GM21528 (cell line): ENCODE measurements at regions not wholly inside any gene's neighbourhood (a gene's known extent, or its start where the extent isn't known, plus 50 kb on each side); places are given as distances from the start of the nearest gene placed in this dataset.

ENCODE experiments used
- ATAC-seq: cut with Tn5 transposase; IDR thresholded peaks from one replicate; pipeline ENCODE4 v1.9.1; 2021; ENCODE audit warnings: mild to moderate bottlenecking, moderate library complexity; ENCODE audit not compliant: unreplicated experiment, low FRiP score

GRCh38 chr13:30108216-30108912 is 199.0 kb downstream of the KATNAL1 start:
- no peak for ATAC-seq

- ATAC-seq, result no peak
Measured at GRCh38 chr13:30107521-30108136, 199.7 kb downstream of the KATNAL1 start.

GRCh38 chr13:30107121-30107520 is 200.2 kb downstream of the KATNAL1 start:
- ATAC-seq, result no peak

- no peak for ATAC-seq
Measured at GRCh38 chr13:30105381-30105780, 202.0 kb downstream of the KATNAL1 start.

- ATAC-seq, result no peak
Measured at GRCh38 chr13:30103161-30103840, 204.1 kb downstream of the KATNAL1 start.

- ATAC-seq, result no peak
Measured at GRCh38 chr13:30100226-30100625, 207.1 kb downstream of the KATNAL1 start.

- ATAC-seq, result no peak
Measured at GRCh38 chr13:30097701-30098100, 209.7 kb downstream of the KATNAL1 start.

- no peak for ATAC-seq
Measured at GRCh38 chr13:30097089-30097488, 210.3 kb downstream of the KATNAL1 start.

- ATAC-seq, result no peak
Measured at GRCh38 chr13:30094015-30094414, 213.3 kb downstream of the KATNAL1 start.

- no peak for ATAC-seq
Measured at GRCh38 chr13:30093236-30093635, 214.1 kb downstream of the KATNAL1 start.

GRCh38 chr13:30091691-30092090 is 215.7 kb downstream of the KATNAL1 start:
- no peak for ATAC-seq

GRCh38 chr13:30091035-30091434 is 216.3 kb downstream of the KATNAL1 start:
- no peak for ATAC-seq

GRCh38 chr13:30088312-30088855 is 219.0 kb downstream of the KATNAL1 start:
- ATAC-seq, result no peak

GRCh38 chr13:30085087-30085486 is 222.3 kb downstream of the KATNAL1 start:
- no peak for ATAC-seq

- ATAC-seq, result no peak
Measured at GRCh38 chr13:30082391-30082790, 225.0 kb downstream of the KATNAL1 start.

GRCh38 chr13:30081331-30081730 is 226.0 kb downstream of the KATNAL1 start:
- ATAC-seq, result no peak

GRCh38 chr13:30079501-30079900 is 227.8 kb downstream of the KATNAL1 start:
- ATAC-seq, result no peak

GRCh38 chr13:30078059-30078458 is 227.6 kb upstream of the UBL3 start:
- no peak for ATAC-seq

GRCh38 chr13:30077240-30077735 is 226.9 kb upstream of the UBL3 start:
- no peak for ATAC-seq

- ATAC-seq, result no peak
Measured at GRCh38 chr13:30074955-30075614, 224.7 kb upstream of the UBL3 start.

- no peak for ATAC-seq
Measured at GRCh38 chr13:30074431-30074830, 224.0 kb upstream of the UBL3 start.
